SK-N-DZ (cell line): ENCODE measurements at regions not wholly inside any gene's neighbourhood (a gene's known extent, or its start where the extent isn't known, plus 50 kb on each side); places are given as distances from the start of the nearest gene placed in this dataset.
"Not testable (repeated sequence)": the region's sequence is repeated elsewhere in the genome, so short reads cannot be mapped to it uniquely, and the experiment has no call there.

Experiments
- DNase-seq: peaks from one replicate; pipeline ENCODE4 v3.0.0-alpha.2; 2015; ENCODE audit warnings: low spot score

- DNase-seq: no peak
These were observed 204.1 kb upstream of the MEF2C start for GRCh38 chr5:89087128-89087527.

GRCh38 chr5:89086390-89087086 lies 203.6 kb upstream of the MEF2C start:
- no peak for DNase-seq

GRCh38 chr5:89083791-89084190 lies 200.8 kb upstream of the MEF2C start:
- no peak for DNase-seq

- DNase-seq: no peak
These were observed 198.4 kb upstream of the MEF2C start for GRCh38 chr5:89081360-89081759.

- no peak for DNase-seq
These were observed 197.6 kb upstream of the MEF2C start for GRCh38 chr5:89080467-89081116.

- no peak for DNase-seq
These were observed 190.1 kb upstream of the MEF2C start for GRCh38 chr5:89072842-89073672.

- DNase-seq: no peak
These were observed 189.0 kb upstream of the MEF2C start for GRCh38 chr5:89071941-89072331.

- DNase-seq: no peak
These were observed 188.3 kb upstream of the MEF2C start for GRCh38 chr5:89071101-89071940.

- no peak for DNase-seq
These were observed 186.6 kb upstream of the MEF2C start for GRCh38 chr5:89069591-89069990.

GRCh38 chr5:89067362-89067761 lies 184.4 kb upstream of the MEF2C start:
- DNase-seq: no peak

- no peak for DNase-seq
These were observed 182.9 kb upstream of the MEF2C start for GRCh38 chr5:89065919-89066318.

- DNase-seq: no peak
These were observed 181.8 kb upstream of the MEF2C start for GRCh38 chr5:89064736-89065135.

- no peak for DNase-seq
These were observed 181.1 kb upstream of the MEF2C start for GRCh38 chr5:89064054-89064453.

GRCh38 chr5:89060768-89061167 lies 177.8 kb upstream of the MEF2C start:
- DNase-seq: no peak

GRCh38 chr5:89059274-89059673 lies 176.3 kb upstream of the MEF2C start:
- no peak for DNase-seq

GRCh38 chr5:89055695-89056085 lies 172.7 kb upstream of the MEF2C start:
- DNase-seq: no peak

GRCh38 chr5:89055015-89055694 lies 172.2 kb upstream of the MEF2C start:
- DNase-seq: no peak

GRCh38 chr5:89053547-89053946 lies 170.6 kb upstream of the MEF2C start:
- DNase-seq: no peak

- not testable (repeated sequence) for DNase-seq
These were observed 167.1 kb upstream of the MEF2C start for GRCh38 chr5:89050062-89050461.

- no peak for DNase-seq
These were observed 164.6 kb upstream of the MEF2C start for GRCh38 chr5:89047571-89047970.

- DNase-seq: no peak
These were observed 162.2 kb upstream of the MEF2C start for GRCh38 chr5:89045216-89045615.
